ENCODE measurements at regions not wholly inside any gene's neighbourhood (a gene's known extent, or its start where the extent isn't known, plus 50 kb on each side); places are given as distances from the start of the nearest gene placed in this dataset.

- DNase-seq, result no peak
Observed at GRCh38 chr2:53445383-53446070, 322.1 kb upstream of the CHAC2 start.

GRCh38 chr2:53442783-53443182 is 324.8 kb upstream of the CHAC2 start:
- DNase-seq, result no peak

DNA sequence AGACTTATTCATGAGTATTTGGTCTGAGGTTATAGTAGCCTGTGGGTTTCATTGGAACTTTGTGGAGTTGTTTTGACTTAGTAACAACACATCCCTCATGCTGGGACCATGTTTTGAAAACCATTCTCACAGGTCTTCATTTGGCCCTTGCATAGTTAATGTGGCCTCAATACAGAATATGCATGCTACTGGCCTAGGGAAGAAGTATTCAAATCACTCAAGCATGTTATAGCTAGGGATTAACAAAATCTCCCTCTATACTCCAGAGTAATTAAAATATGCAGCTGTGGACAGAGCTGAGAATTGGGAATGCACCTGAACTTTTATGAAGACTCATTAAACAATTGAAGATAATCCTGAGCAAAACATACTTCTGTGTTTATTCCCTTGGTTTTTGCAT is 325.5 kb upstream of the CHAC2 start:
- no peak for DNase-seq

- DNase-seq, result no peak
Observed at GRCh38 chr2:53438692-53439091, 328.9 kb upstream of the CHAC2 start.

- DNase-seq, result no peak
Observed at GRCh38 chr2:53438100-53438499, 329.5 kb upstream of the CHAC2 start.

GRCh38 chr2:53437371-53437770 is 330.2 kb upstream of the CHAC2 start:
- DNase-seq, result no peak

DNA sequence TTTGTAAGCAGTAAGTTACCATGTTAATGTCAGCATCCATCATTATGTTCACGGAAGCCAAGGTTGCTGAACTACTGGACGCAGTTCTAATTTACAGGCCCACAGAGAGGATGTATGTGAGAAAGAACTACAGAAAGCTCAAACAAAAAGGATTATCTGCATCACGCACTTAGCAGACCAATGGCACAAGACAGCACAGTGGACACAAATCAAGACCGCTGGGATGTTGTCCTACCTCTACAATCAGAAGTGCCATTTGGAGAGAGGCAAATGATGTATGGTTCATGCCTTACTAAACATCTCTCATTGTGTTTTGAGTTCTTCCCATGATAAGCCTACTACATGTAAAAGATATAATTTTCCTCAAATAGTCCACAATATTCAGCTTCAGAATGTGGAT is 330.7 kb upstream of the CHAC2 start:
- no peak for DNase-seq

- DNase-seq, result no peak
Observed at GRCh38 chr2:53435610-53436009, 332.0 kb upstream of the CHAC2 start.

DNA sequence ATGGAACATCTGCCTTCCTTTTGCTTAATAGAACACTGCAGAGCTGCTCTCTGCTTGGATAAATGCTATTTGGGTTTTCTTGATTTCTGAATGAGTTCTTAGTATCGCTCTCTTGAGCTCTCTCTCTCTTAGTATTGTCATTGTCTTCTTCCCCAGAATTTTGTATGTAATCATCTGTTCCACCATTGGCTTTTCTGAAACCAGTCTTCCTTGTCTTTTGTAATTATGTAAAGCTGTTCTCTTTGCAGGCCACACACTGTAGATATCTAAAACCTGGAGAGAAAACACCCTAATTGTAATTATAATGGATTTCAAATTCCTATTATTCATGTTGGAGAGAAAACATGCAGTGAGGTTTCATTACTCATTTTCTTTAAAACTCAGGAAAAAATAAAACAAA is 333.1 kb upstream of the CHAC2 start:
- DNase-seq, result no peak

GRCh38 chr2:53432936-53433335 is 334.7 kb upstream of the CHAC2 start:
- no peak for DNase-seq

GRCh38 chr2:53429901-53430300 is 337.7 kb upstream of the CHAC2 start:
- DNase-seq, result no peak

DNA sequence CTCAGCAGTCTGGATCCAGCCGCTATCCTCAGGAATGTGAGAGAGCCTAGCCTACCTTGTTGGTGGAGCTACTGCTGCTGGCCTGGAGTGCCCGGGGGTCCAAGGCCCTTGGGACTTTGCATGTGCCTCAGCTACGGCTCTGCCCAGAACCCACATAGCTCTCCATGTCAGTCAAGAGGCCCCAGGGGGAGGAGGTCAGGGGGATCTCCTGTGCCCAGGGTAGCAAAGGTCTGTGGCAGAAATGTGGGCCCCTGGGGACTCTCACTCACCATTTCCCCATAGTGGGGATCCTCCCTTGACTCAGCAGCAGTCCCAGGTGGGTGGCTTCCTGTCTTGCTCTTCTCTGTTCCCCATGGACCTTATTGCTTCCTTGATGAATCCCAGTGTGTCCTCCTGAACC is 342.7 kb upstream of the CHAC2 start:
- DNase-seq, result no peak

GRCh38 chr2:53423465-53423864 is 344.1 kb upstream of the CHAC2 start:
- no peak for DNase-seq

GRCh38 chr2:53422979-53423378 is 344.6 kb upstream of the CHAC2 start:
- no peak for DNase-seq

GRCh38 chr2:53417385-53417784 is 350.2 kb upstream of the CHAC2 start:
- no peak for DNase-seq

DNA sequence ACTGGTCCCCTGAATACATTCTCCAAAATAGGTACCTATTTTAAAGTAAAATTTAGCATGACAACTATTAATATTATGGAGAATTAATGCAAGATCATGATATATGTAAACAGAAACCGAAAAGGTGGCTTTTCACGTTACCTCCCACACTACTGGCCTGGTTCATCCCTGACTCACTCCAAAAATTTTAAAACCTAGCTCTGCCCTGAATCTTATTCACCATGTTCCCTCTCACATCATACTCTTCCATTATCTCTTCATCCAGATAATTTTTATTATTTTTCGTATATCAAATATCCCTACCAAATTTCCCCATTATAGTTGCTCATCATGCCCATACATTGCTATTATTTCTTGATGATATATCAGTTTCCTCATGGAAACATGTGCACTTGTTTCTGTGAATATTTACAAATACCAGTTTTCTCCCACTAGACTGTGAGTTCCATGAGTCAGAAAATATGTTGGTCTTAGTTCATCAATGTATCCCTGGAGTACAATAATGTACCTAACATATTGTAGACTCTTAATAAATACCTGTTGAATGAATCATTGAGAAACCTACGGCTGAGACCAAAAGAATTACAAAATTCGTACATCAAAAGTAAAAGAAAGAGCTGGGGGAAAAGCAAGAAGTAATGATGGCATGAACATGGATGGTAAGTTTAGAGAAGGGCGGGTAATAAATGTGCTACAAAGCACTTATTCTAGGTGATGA is 360.1 kb upstream of the CHAC2 start:
- no peak for DNase-seq

- no peak for DNase-seq
Observed at GRCh38 chr2:53403792-53404413, 363.7 kb upstream of the CHAC2 start.

GRCh38 chr2:53397085-53397484 is 370.5 kb upstream of the CHAC2 start:
- DNase-seq, result no peak

GRCh38 chr2:53381271-53381670 is 386.3 kb upstream of the CHAC2 start:
- DNase-seq, result no peak

DNA sequence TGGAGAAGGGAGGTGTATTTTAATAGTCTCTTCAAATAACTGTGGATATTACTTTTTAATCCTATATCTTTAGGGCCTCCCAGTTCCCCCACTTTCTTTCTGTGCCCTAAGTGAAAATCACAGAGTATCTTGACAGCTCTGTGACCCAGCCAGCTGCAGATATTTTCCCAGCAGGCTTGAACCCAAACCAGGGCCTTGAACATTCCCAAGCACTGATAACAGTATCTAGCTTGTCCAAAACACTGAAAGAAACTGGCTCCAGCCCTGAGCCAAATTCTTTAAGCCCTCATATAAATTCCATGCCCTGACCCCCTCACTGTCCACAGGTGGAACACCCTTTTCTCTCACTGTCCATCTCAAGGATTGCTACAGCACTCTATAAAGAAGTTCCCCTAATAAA is 388.1 kb upstream of the CHAC2 start:
- DNase-seq, result no peak

DNA sequence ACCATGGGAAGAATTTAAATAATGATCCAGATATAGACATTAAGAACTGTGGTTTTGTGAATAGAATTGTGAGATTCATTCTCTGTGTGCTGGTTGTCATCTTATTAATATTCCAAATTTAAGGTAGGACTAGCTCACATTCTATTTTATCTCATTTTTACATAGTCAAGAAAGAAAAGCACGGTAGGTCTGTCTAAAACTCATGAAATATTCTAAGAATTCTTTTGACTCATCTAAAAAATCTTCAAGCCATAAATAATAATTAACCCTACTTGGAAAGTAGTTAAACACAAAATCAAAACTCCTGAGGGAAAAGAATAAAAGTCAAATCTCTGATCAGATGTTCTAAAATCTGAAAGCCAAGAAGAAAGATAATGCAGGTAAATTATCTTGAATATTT is 388.8 kb upstream of the CHAC2 start:
- no peak for DNase-seq

GRCh38 chr2:53373126-53373525 is 394.5 kb upstream of the CHAC2 start:
- DNase-seq, result no peak

DNA sequence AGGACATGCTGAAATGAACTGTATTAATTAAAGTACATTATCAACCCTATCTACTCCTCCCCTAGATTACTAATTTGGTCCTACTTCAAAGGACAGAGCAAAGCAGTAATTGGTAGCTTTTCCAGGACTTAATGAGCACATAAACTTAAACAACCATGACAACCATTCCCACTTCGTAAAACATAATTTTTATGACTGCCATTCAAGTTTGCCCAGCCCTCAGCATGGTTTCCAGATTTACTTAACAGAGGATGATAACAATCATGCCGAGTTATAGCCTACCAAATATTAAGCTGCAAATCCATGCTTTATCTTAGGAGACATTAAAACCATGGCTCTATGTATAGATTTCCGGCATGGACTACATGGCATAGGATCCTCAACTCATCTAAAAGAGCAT is 401.1 kb upstream of the CHAC2 start:
- DNase-seq, result no peak

DNA sequence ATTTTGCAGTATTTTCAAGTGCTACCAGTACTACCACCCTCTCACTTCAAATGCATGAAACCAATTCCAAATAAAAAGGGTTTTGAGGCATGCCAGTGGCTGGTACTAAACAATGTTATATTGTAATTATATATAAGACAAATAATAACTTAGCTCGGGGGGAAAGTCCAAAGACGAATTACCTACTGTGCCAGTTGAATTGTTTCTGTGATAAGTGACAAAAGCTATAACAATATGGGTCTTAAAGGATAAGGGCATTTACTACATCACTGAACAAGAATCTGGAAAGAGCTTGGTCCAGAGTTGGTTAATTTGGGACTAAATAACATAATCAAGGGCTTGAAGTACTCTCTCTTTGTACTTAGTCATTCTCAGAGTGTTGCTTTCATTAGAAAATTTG is 404.7 kb upstream of the CHAC2 start:
- no peak for DNase-seq

Data from central memory CD4-positive, alpha-beta T cell (primary cell).